ENCODE measurements at regions not wholly inside any gene's neighbourhood (a gene's known extent, or its start where the extent isn't known, plus 50 kb on each side); places are given as distances from the start of the nearest gene placed in this dataset.
A peak's percentile ranks its signal among the peaks of the same experiment; 100 is the strongest.

DNA sequence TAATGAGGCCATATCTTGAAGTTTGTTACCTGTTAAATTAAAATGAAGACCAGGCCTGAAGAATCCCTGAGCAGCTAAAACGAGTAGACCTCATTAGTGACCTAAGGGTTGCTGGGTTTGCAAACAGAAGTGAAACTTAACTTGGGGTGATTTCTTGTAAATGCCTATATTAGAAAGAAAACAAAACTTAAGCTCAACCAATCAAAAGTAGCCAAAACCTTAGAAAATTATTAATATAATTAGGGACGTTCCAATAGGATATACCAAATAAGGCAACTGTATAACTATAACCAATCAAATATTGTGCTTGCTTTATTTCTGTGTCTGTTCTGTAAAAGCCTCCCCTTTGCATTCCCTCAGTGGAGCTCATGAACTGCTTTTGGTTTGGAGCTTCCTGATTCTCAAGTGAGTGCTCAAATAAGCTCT lies 137.9 kb upstream of the VRK2 start:
- peaks cover 25 to 37% (median 37%) of the 10 kb centered on the region in 3 donors for H3K4me1 Mint-ChIP-seq
- Histone ChIP-seq H3K27ac (ENCODE audit: low read depth, low read length) (no peak overlapping the region), H3K4me1 (ENCODE audit: insufficient read depth, low read length) (no peaks in the 10 kb centered on the region), H3K9me3 (ENCODE audit: low read length) (no peaks in the 10 kb centered on the region), H3K36me3 (ENCODE audit: insufficient read depth, low read length) (no peaks in the 10 kb centered on the region), H3K27me3 (ENCODE audit: insufficient read depth, low read length, poor library complexity, severe bottlenecking) (no peaks in the 10 kb centered on the region), H3K4me3 (ENCODE audit: low read length) (no peak overlapping the region)
- H3K27me3 Mint-ChIP-seq: no peaks in the 10 kb centered on the region
- peak overlapping the region in 1 of 7 donors; percentile 27 for H3K4me3 Mint-ChIP-seq
- H3K27ac Mint-ChIP-seq: peak overlapping the region in 7 of 8 donors; percentile 22 to 72 (median 54)
- H3K9me3 Mint-ChIP-seq: no peaks in the 10 kb centered on the region
- peak in 1 of 5 donors; percentile 4 for DNase-seq
- POLR2A ChIA-PET: no interaction called here
- H3K36me3 Mint-ChIP-seq: no peaks in the 10 kb centered on the region
- CTCF ChIA-PET: interaction anchor here (0.6 kb wide), 1 partner anchor 8 kb away, joined by 3 read pairs; no protein-coding TSS in a partner anchor

DNA sequence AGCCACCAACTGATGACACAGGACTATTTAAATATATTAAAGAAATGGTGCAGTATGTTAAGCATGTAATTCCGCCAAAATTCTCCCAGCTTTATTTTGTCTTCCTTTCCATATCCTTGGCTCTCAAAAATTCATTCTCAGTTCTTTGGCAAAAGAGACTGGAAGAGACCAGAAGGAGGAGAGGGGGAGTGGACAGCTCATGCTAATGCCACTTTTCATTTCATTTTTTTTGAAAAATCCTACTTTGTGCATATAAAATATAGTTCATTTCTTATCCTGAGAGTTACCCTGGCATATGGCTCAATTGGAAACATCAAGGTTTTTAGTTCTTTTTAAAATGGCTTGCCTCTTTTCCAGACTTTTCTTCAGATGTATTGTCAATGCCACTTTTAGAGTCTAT lies 128.5 kb upstream of the VRK2 start:
- CTCF ChIA-PET: interaction anchor here (0.6 kb wide), 1 partner anchor 12 kb away, joined by 3 read pairs; no protein-coding TSS in a partner anchor
- H3K4me3 ChIP-seq (ENCODE audit: low read length): no peak overlapping the region
- DNase-seq: no peak
- H3K36me3 ChIP-seq (ENCODE audit: insufficient read depth, low read length): no peaks in the 10 kb centered on the region
- Mint-ChIP-seq H3K9me3 (peaks cover 0 to 6% (median 0%) of the 10 kb centered on the region in 5 donors), H3K27me3 (no peaks in the 10 kb centered on the region), H3K27ac (no peak overlapping the region), H3K36me3 (no peaks in the 10 kb centered on the region), H3K4me3 (no peak overlapping the region), H3K4me1 (peaks cover 0 to 4% (median 0%) of the 10 kb centered on the region in 3 donors)
- H3K9me3 ChIP-seq (ENCODE audit: low read length): no peaks in the 10 kb centered on the region
- POLR2A ChIA-PET: no interaction called here
- no peak overlapping the region for H3K27ac ChIP-seq (ENCODE audit: low read depth, low read length)
- no peaks in the 10 kb centered on the region for H3K27me3 ChIP-seq (ENCODE audit: insufficient read depth, low read length, poor library complexity, severe bottlenecking)
- H3K4me1 ChIP-seq (ENCODE audit: insufficient read depth, low read length): no peaks in the 10 kb centered on the region

DNA sequence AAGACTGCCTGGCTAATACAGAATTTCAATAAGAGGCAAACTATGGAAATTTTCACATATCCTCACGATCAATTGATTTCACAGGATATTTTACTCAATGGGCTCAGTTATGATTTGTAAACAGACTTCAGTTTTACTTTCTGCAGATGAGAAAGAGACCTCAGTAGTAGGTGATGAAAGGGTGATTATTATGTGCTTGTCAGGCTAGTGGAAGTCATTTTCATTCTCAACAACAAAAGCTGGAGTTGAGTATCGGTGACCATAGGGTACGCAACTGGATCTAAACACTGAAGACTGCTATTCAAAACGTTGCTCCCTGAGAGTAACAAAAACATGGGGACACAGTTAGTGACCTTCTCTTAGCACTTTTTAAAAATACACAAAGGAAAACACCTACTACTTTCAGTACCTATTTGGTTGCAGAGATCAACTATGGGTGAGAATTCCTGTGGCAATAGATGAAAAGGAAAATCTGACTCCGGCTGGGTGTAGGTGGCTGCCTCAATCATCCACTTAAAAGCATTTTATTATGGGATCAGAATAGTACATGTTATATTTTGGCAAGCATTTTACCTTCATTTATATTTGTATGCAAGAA lies 126.2 kb upstream of the VRK2 start:
- Mint-ChIP-seq H3K4me1 (peaks cover 3 to 21% (median 5%) of the 10 kb centered on the region in 3 donors), H3K27me3 (no peaks in the 10 kb centered on the region), H3K36me3 (no peaks in the 10 kb centered on the region), H3K9me3 (peaks cover 0 to 12% (median 0%) of the 10 kb centered on the region in 5 donors), H3K4me3 (no peak overlapping the region), H3K27ac (peak overlapping the region in 1 of 8 donors; percentile 23)
- Histone ChIP-seq H3K4me3 (ENCODE audit: low read length) (no peak overlapping the region), H3K9me3 (ENCODE audit: low read length) (no peaks in the 10 kb centered on the region), H3K27me3 (ENCODE audit: insufficient read depth, low read length, poor library complexity, severe bottlenecking) (no peaks in the 10 kb centered on the region), H3K36me3 (ENCODE audit: insufficient read depth, low read length) (no peaks in the 10 kb centered on the region), H3K4me1 (ENCODE audit: insufficient read depth, low read length) (no peaks in the 10 kb centered on the region), H3K27ac (ENCODE audit: low read depth, low read length) (no peak overlapping the region)
- ChIA-PET POLR2A (no interaction called here), CTCF (no interaction called here)
- no peak for DNase-seq

DNA sequence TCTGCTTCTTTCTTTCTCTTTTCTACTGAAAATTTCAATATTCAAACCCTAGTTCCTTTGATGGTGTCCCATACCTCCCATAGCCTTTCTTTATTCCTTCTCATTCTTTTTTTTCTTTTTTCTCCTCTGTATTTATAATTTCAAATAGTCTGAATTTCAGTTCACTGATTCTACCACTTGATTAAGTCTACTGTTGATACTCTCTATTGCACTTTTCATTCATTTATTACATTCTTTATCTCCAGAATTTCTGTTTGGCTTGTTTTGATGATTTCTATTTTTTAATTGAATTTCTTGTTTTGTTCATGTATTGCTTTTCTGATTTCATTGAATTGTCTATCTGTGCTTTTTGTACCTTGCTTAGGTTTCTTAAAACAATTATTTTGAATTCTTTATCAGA lies 111.9 kb upstream of the VRK2 start:
- no peak overlapping the region for H3K4me3 Mint-ChIP-seq
- peaks cover 12% of the 10 kb centered on the region for H3K9me3 ChIP-seq (ENCODE audit: low read length)
- POLR2A ChIA-PET: no interaction called here
- H3K27ac Mint-ChIP-seq: peak overlapping the region in 1 of 8 donors; percentile 50
- no peak for DNase-seq
- H3K27me3 Mint-ChIP-seq: peaks cover 0 to 3% of the 10 kb centered on the region in 2 donors
- CTCF ChIA-PET: no interaction called here
- H3K4me1 ChIP-seq (ENCODE audit: insufficient read depth, low read length): no peaks in the 10 kb centered on the region
- no peak overlapping the region for H3K27ac ChIP-seq (ENCODE audit: low read depth, low read length)
- peaks cover 3 to 29% (median 4%) of the 10 kb centered on the region in 3 donors for H3K36me3 Mint-ChIP-seq
- no peaks in the 10 kb centered on the region for H3K4me1 Mint-ChIP-seq
- no peaks in the 10 kb centered on the region for H3K36me3 ChIP-seq (ENCODE audit: insufficient read depth, low read length)
- H3K27me3 ChIP-seq (ENCODE audit: insufficient read depth, low read length, poor library complexity, severe bottlenecking): no peaks in the 10 kb centered on the region
- H3K9me3 Mint-ChIP-seq: peaks cover 38 to 61% (median 46%) of the 10 kb centered on the region in 5 donors
- no peak overlapping the region for H3K4me3 ChIP-seq (ENCODE audit: low read length)

DNA sequence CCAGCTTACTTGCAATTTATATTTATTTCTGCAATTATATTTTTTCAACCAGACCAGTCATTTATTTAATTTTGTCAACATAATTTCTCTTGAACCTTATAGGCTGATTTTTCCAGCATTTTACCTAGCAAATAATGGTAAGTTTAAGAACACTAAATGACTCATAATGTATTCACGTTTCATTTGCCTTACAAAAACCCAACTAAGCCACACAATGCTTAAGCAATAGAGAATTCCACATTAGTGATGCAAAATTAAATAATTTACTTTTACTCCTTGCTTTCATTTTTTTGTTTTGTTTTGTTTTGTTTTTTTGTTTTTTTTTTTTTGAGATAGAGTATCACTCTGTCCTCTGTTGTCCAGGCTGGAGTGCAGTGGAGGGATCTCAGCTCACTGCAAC lies 110.4 kb upstream of the VRK2 start:
- H3K9me3 ChIP-seq (ENCODE audit: low read length): peaks cover 12% of the 10 kb centered on the region
- Mint-ChIP-seq H3K9me3 (peaks cover 31 to 51% (median 38%) of the 10 kb centered on the region in 5 donors), H3K27me3 (peaks cover 3 to 8% of the 10 kb centered on the region in 2 donors), H3K36me3 (peaks cover 2 to 24% (median 4%) of the 10 kb centered on the region in 3 donors), H3K4me3 (no peak overlapping the region), H3K27ac (no peak overlapping the region), H3K4me1 (no peaks in the 10 kb centered on the region)
- H3K36me3 ChIP-seq (ENCODE audit: insufficient read depth, low read length): no peaks in the 10 kb centered on the region
- no peak overlapping the region for H3K27ac ChIP-seq (ENCODE audit: low read depth, low read length)
- no peaks in the 10 kb centered on the region for H3K4me1 ChIP-seq (ENCODE audit: insufficient read depth, low read length)
- POLR2A ChIA-PET: no interaction called here
- no peaks in the 10 kb centered on the region for H3K27me3 ChIP-seq (ENCODE audit: insufficient read depth, low read length, poor library complexity, severe bottlenecking)
- H3K4me3 ChIP-seq (ENCODE audit: low read length): no peak overlapping the region
- CTCF ChIA-PET: no interaction called here
- DNase-seq: no peak

DNA sequence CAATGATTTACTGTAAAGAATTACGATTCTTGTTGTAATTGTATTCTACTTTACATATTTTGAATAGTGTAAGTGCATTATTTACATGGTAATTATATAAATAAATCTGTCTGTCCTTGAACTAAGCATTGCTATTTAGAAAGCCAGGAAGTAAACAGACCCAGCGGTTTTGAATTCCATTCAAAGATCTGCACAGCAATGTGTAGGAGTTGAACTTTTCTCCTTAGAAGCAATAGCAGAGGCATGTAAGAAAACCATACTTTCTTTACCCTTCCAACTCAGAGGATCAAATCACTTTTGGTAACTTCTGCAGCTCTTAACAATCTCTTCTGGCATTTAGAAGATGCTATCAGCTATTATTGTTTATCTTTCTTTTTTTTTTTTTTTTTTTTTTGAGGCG lies 109.2 kb upstream of the VRK2 start:
- Mint-ChIP-seq H3K4me3 (no peak overlapping the region), H3K36me3 (peaks cover 0 to 24% (median 4%) of the 10 kb centered on the region in 3 donors), H3K9me3 (peaks cover 28 to 41% (median 33%) of the 10 kb centered on the region in 5 donors), H3K4me1 (no peaks in the 10 kb centered on the region), H3K27ac (no peak overlapping the region), H3K27me3 (peaks cover 3 to 8% of the 10 kb centered on the region in 2 donors)
- Histone ChIP-seq H3K27ac (ENCODE audit: low read depth, low read length) (no peak overlapping the region), H3K27me3 (ENCODE audit: insufficient read depth, low read length, poor library complexity, severe bottlenecking) (no peaks in the 10 kb centered on the region), H3K4me3 (ENCODE audit: low read length) (no peak overlapping the region), H3K36me3 (ENCODE audit: insufficient read depth, low read length) (no peaks in the 10 kb centered on the region), H3K4me1 (ENCODE audit: insufficient read depth, low read length) (no peaks in the 10 kb centered on the region), H3K9me3 (ENCODE audit: low read length) (peaks cover 12% of the 10 kb centered on the region)
- ChIA-PET POLR2A (no interaction called here), CTCF (no interaction called here)
- DNase-seq: no peak

DNA sequence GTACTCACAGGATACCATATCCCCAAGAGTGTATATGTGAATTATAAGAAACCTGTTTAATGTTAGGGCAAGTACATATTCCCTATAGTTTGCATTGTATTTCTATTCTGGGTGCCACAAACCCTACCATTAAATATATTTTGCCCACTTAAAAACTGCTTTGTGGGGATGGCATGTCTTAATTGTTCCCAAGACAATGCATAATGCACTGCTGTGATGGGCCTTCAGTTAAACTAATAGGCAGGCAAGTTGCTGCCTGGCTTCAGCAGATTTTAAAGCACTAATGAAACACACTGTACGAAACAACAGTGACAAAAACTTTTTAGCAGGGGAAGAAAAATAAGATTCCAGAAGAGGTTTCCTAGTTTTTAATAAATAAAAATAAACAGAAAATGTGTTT lies 104.8 kb upstream of the VRK2 start:
- POLR2A ChIA-PET: no interaction called here
- CTCF ChIA-PET: no interaction called here
- H3K27ac ChIP-seq (ENCODE audit: low read depth, low read length): no peak overlapping the region
- H3K27me3 ChIP-seq (ENCODE audit: insufficient read depth, low read length, poor library complexity, severe bottlenecking): no peaks in the 10 kb centered on the region
- peaks cover 0 to 8% of the 10 kb centered on the region in 2 donors for H3K27me3 Mint-ChIP-seq
- no peaks in the 10 kb centered on the region for H3K36me3 ChIP-seq (ENCODE audit: insufficient read depth, low read length)
- no peak overlapping the region for H3K4me3 Mint-ChIP-seq
- no peak for DNase-seq
- no peaks in the 10 kb centered on the region for H3K4me1 ChIP-seq (ENCODE audit: insufficient read depth, low read length)
- H3K9me3 ChIP-seq (ENCODE audit: low read length): no peaks in the 10 kb centered on the region
- no peak overlapping the region for H3K27ac Mint-ChIP-seq
- no peaks in the 10 kb centered on the region for H3K4me1 Mint-ChIP-seq
- H3K36me3 Mint-ChIP-seq: peaks cover 0 to 3% (median 0%) of the 10 kb centered on the region in 3 donors
- H3K4me3 ChIP-seq (ENCODE audit: low read length): no peak overlapping the region
- H3K9me3 Mint-ChIP-seq: peaks cover 0 to 6% (median 1%) of the 10 kb centered on the region in 5 donors

DNA sequence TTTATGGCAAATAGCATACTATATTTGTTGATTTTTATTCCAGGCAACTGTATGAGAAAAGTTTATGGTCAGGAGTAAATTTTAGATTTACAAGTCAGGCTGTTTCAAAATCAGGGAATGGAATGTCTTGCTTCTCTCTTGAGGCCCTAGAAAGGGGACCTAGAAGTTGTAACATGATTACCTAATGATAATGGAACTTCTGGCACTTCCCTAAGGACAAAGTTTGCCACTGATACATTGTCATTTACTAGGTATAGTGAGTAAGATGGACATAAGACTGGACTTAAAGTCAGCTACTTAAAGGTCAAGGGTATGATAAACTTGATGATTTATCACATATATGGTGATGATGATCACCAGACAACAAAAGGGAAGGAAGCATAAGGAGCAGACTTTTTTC lies 103.3 kb upstream of the VRK2 start:
- Mint-ChIP-seq H3K4me1 (no peaks in the 10 kb centered on the region), H3K27ac (no peak overlapping the region), H3K27me3 (peaks cover 0 to 8% of the 10 kb centered on the region in 2 donors), H3K9me3 (peaks cover 0 to 6% (median 0%) of the 10 kb centered on the region in 5 donors), H3K4me3 (no peak overlapping the region), H3K36me3 (peaks cover 0 to 3% (median 0%) of the 10 kb centered on the region in 3 donors)
- Histone ChIP-seq H3K4me3 (ENCODE audit: low read length) (no peak overlapping the region), H3K4me1 (ENCODE audit: insufficient read depth, low read length) (no peaks in the 10 kb centered on the region), H3K27ac (ENCODE audit: low read depth, low read length) (no peak overlapping the region), H3K36me3 (ENCODE audit: insufficient read depth, low read length) (no peaks in the 10 kb centered on the region), H3K9me3 (ENCODE audit: low read length) (no peaks in the 10 kb centered on the region), H3K27me3 (ENCODE audit: insufficient read depth, low read length, poor library complexity, severe bottlenecking) (no peaks in the 10 kb centered on the region)
- no peak for DNase-seq
- POLR2A ChIA-PET: no interaction called here
- CTCF ChIA-PET: no interaction called here

Measured in CD8-positive, alpha-beta memory T cell (primary cell).